Spinal cord (tissue), 9 donors: ENCODE measurements at regions not wholly inside any gene's neighbourhood (a gene's known extent, or its start where the extent isn't known, plus 50 kb on each side); places are given as distances from the start of the nearest gene placed in this dataset.

Experiments
- DNase-seq, 6 donors: peaks; one replicate each; pipeline versions ENCODE4 v3.0.0 to v3.0.0-alpha.2; 2013 to 2015; ENCODE audit warnings: low spot score in 6 of 6, low read depth in 4 of 6
- H3K27ac ChIP-seq: one replicate; pipeline ENCODE4 v1.5.1; 2013; ENCODE audit warnings: low read depth, low read length, control low read depth
- H3K27me3 ChIP-seq: one replicate; pipeline ENCODE4 v1.6.1; 2013; ENCODE audit warnings: low read length; ENCODE audit not compliant: control insufficient read depth, insufficient read depth
- H3K36me3 ChIP-seq: one replicate; pipeline ENCODE4 v1.6.1; 2013; ENCODE audit warnings: low read length; ENCODE audit not compliant: control insufficient read depth, insufficient read depth
- H3K4me1 ChIP-seq: one replicate; pipeline ENCODE4 v1.6.1; 2013; ENCODE audit warnings: low read length; ENCODE audit not compliant: control insufficient read depth, insufficient read depth
- H3K4me3 ChIP-seq: one replicate; pipeline ENCODE4 v1.5.1; 2013; ENCODE audit warnings: low read depth, low read length, control low read depth
- H3K9me3 ChIP-seq: one replicate; pipeline ENCODE4 v1.6.1; 2013; ENCODE audit warnings: low read length; ENCODE audit not compliant: control insufficient read depth, insufficient read depth
- WGBS: methylation state at CpG from one replicate; pipeline ENCODE4 v1.1.5; 2013; ENCODE audit warnings: missing lambda C conversion rate; ENCODE audit not compliant: insufficient coverage; 5-methylcytosine and 5-hydroxymethylcytosine counted together
- donor health status: healthy.

- Histone ChIP-seq H3K27ac (no peak overlapping the region), H3K4me1 (no peaks in the 10 kb centered on the region), H3K27me3 (no peaks in the 10 kb centered on the region), H3K36me3 (no peaks in the 10 kb centered on the region), H3K9me3 (no peaks in the 10 kb centered on the region), H3K4me3 (no peak overlapping the region)
- no peak for DNase-seq
Observed at GRCh38 chr5:118551031-118551430, 437.3 kb downstream of the DTWD2 start.

GRCh38 chr5:118548761-118549720 lies 439.3 kb downstream of the DTWD2 start:
- WGBS: 22% methylated on average over 1 of the region's 2 CpGs
- Histone ChIP-seq H3K9me3 (no peaks in the 10 kb centered on the region), H3K4me1 (no peaks in the 10 kb centered on the region), H3K27ac (no peak overlapping the region), H3K36me3 (no peaks in the 10 kb centered on the region), H3K4me3 (no peak overlapping the region), H3K27me3 (no peaks in the 10 kb centered on the region)
- peak in 2 of 6 donors; percentile 40 to 79 for DNase-seq

- Histone ChIP-seq H3K36me3 (no peaks in the 10 kb centered on the region), H3K4me1 (no peaks in the 10 kb centered on the region), H3K27ac (no peak overlapping the region), H3K9me3 (no peaks in the 10 kb centered on the region), H3K27me3 (no peaks in the 10 kb centered on the region), H3K4me3 (no peak overlapping the region)
- no peak for DNase-seq
- WGBS: no CpG with 5 or more reads among the region's 1 CpG
Observed at GRCh38 chr5:118545470-118545869, 442.9 kb downstream of the DTWD2 start.

GRCh38 chr5:118544887-118545449 lies 443.4 kb downstream of the DTWD2 start:
- H3K36me3 ChIP-seq: no peaks in the 10 kb centered on the region
- no peaks in the 10 kb centered on the region for H3K27me3 ChIP-seq
- H3K27ac ChIP-seq: no peak overlapping the region
- no peak overlapping the region for H3K4me3 ChIP-seq
- H3K4me1 ChIP-seq: no peaks in the 10 kb centered on the region
- H3K9me3 ChIP-seq: no peaks in the 10 kb centered on the region
- 91% methylated on average over 4 of the region's 4 CpGs for WGBS
- no peak for DNase-seq

GRCh38 chr5:118533923-118534322 lies 454.4 kb downstream of the DTWD2 start:
- Histone ChIP-seq H3K36me3 (no peaks in the 10 kb centered on the region), H3K27ac (no peak overlapping the region), H3K27me3 (no peaks in the 10 kb centered on the region), H3K9me3 (no peaks in the 10 kb centered on the region), H3K4me3 (no peak overlapping the region), H3K4me1 (no peaks in the 10 kb centered on the region)
- no peak for DNase-seq
- 100% methylated on average over 2 of the region's 2 CpGs for WGBS

- H3K27ac ChIP-seq: no peak overlapping the region
- DNase-seq: no peak
- WGBS: 100% methylated on average over 2 of the region's 3 CpGs
- no peaks in the 10 kb centered on the region for H3K36me3 ChIP-seq
- H3K4me1 ChIP-seq: no peaks in the 10 kb centered on the region
- H3K9me3 ChIP-seq: no peaks in the 10 kb centered on the region
- no peak overlapping the region for H3K4me3 ChIP-seq
- no peaks in the 10 kb centered on the region for H3K27me3 ChIP-seq
Observed at GRCh38 chr5:118533156-118533555, 455.2 kb downstream of the DTWD2 start.

- no peak overlapping the region for H3K4me3 ChIP-seq
- no peak overlapping the region for H3K27ac ChIP-seq
- H3K4me1 ChIP-seq: no peaks in the 10 kb centered on the region
- DNase-seq: no peak
- no CpG with 5 or more reads among the region's 1 CpG for WGBS
- no peaks in the 10 kb centered on the region for H3K27me3 ChIP-seq
- no peaks in the 10 kb centered on the region for H3K9me3 ChIP-seq
- H3K36me3 ChIP-seq: no peaks in the 10 kb centered on the region
Observed at GRCh38 chr5:118531276-118531675, 457.1 kb downstream of the DTWD2 start.

- DNase-seq: peak in 2 of 6 donors; percentile 44 to 65
- no peaks in the 10 kb centered on the region for H3K4me1 ChIP-seq
- no peaks in the 10 kb centered on the region for H3K36me3 ChIP-seq
- WGBS: 34% methylated on average over 2 of the region's 7 CpGs
- no peak overlapping the region for H3K4me3 ChIP-seq
- no peaks in the 10 kb centered on the region for H3K9me3 ChIP-seq
- no peaks in the 10 kb centered on the region for H3K27me3 ChIP-seq
- H3K27ac ChIP-seq: no peak overlapping the region
Observed at GRCh38 chr5:118529361-118530144, 458.8 kb downstream of the DTWD2 start.

- no peaks in the 10 kb centered on the region for H3K27me3 ChIP-seq
- no peak overlapping the region for H3K27ac ChIP-seq
- no peaks in the 10 kb centered on the region for H3K4me1 ChIP-seq
Observed at GRCh38 chr5:118522626-118523025, 465.7 kb downstream of the DTWD2 start.

More at GRCh38 chr5:118522626-118523025, 465.7 kb downstream of the DTWD2 start:
- Histone ChIP-seq H3K9me3 (no peaks in the 10 kb centered on the region), H3K36me3 (no peaks in the 10 kb centered on the region), H3K4me3 (no peak overlapping the region)
- DNase-seq: no peak
